H1 (cell line): ENCODE measurements at regions not wholly inside any gene's neighbourhood (a gene's known extent, or its start where the extent isn't known, plus 50 kb on each side); places are given as distances from the start of the nearest gene placed in this dataset.

Experiments used
- CTCF ChIA-PET: fragments of 300-600 bp; sonication (Branson Sonifier 250); formaldehyde crosslinking; loops from one replicate; lab custom pipeline; 2021; ENCODE audit not compliant: partially characterized antibody; lab: Charles Lee
- POLR2A ChIA-PET: fragments of 300-600 bp; sonication (Branson Sonifier 250); formaldehyde crosslinking; loops from one replicate; lab custom pipeline; 2021; ENCODE audit warnings: inconsistent platforms; ENCODE audit not compliant: partially characterized antibody; lab: Charles Lee
- DNase-seq, 2 experiments: peaks; one replicate each; pipeline versions ENCODE4 v3.0.0 to v3.0.0-alpha.2; 2010 to 2022; ENCODE audit warnings: low spot score in 2 of 2, low read depth in 1 of 2, mixed read lengths in 1 of 2
- FAIRE-seq: peaks from 2 replicates; lab custom pipeline; 2011; peaks lifted over from hg19 to GRCh38; lab: Jason Lieb, UNC
- H2AFZ ChIP-seq: 2 replicates; pipeline ENCODE4 v1.8.1; 2012; ENCODE audit warnings: low read length, inconsistent platforms
- H2AK5ac ChIP-seq: 2 replicates; pipeline ENCODE4 v1.6.1; 2013; ENCODE audit warnings: low read depth, low read length
- H2BK120ac ChIP-seq: replicated peaks from 2 replicates; pipeline ENCODE3; 2013; ENCODE audit warnings: low read depth, low read length, inconsistent platforms
- H2BK12ac ChIP-seq: 2 replicates; pipeline ENCODE4 v1.6.1; 2013; ENCODE audit warnings: low read depth, low read length
- H2BK15ac ChIP-seq: 2 replicates; pipeline ENCODE4 v1.6.1; 2013; ENCODE audit warnings: low read length
- H2BK20ac ChIP-seq: 2 replicates; pipeline ENCODE4 v1.6.1; 2013; ENCODE audit warnings: low read length
- H2BK5ac ChIP-seq: 2 replicates; pipeline ENCODE4 v1.6.1; 2013; ENCODE audit warnings: low read depth, low read length
- H3K14ac ChIP-seq: 2 replicates; pipeline ENCODE4 v1.6.1; 2013; ENCODE audit warnings: inconsistent platforms; ENCODE audit not compliant: insufficient read length
- H3K18ac ChIP-seq: 2 replicates; pipeline ENCODE4 v1.6.1; 2013; ENCODE audit warnings: low read length; ENCODE audit errors: extremely low read depth
- H3K23ac ChIP-seq: 2 replicates; pipeline ENCODE4 v1.6.1; 2013; ENCODE audit warnings: inconsistent platforms; ENCODE audit not compliant: insufficient read length
- H3K23me2 ChIP-seq: 2 replicates; pipeline ENCODE4 v1.6.1; 2013; ENCODE audit warnings: low read depth, low read length
- H3K27ac ChIP-seq: 2 replicates; pipeline ENCODE4 v1.6.1; 2011; ENCODE audit warnings: low read depth, low read length, inconsistent platforms
- H3K27me3 ChIP-seq, 4 experiments: replicated peaks in 1 of 4; 1 replicate in 1 of 4; 2 replicates in 3 of 4; pipeline versions ENCODE4 v1.6.1 to v1.8.1; 2011 to 2013; ENCODE audit warnings: low read length in 3 of 4, mild to moderate bottlenecking in 3 of 4, inconsistent platforms in 2 of 4, mixed read lengths in 2 of 4, moderate library complexity in 1 of 4; ENCODE audit not compliant: control insufficient read depth in 3 of 4, insufficient read depth in 3 of 4; ENCODE audit errors: extremely low read depth in 1 of 4
- H3K36me3 ChIP-seq, 4 experiments: 2 replicates each; pipeline versions ENCODE4 v1.6.1 to v1.8.1; 2011 to 2013; ENCODE audit warnings: mild to moderate bottlenecking in 4 of 4, low read length in 3 of 4, moderate library complexity in 2 of 4, control low read depth in 1 of 4, inconsistent platforms in 1 of 4; ENCODE audit not compliant: insufficient read depth in 4 of 4, control insufficient read depth in 2 of 4
- H3K4ac ChIP-seq: replicated peaks from 2 replicates; pipeline ENCODE3; 2013; ENCODE audit warnings: low read length, low read depth, mixed read lengths, inconsistent platforms; ENCODE audit not compliant: insufficient read length
- H3K4me1 ChIP-seq, 4 experiments: replicated peaks in 1 of 4; 1 replicate in 1 of 4; 2 replicates in 3 of 4; pipeline versions ENCODE4 v1.6.1 to v1.8.1; 2011 to 2013; ENCODE audit warnings: low read length in 3 of 4, inconsistent platforms in 2 of 4, mixed read lengths in 1 of 4; ENCODE audit not compliant: insufficient read depth in 4 of 4, control insufficient read depth in 3 of 4
- H3K4me2 ChIP-seq, 2 experiments: 2 replicates each; pipeline versions ENCODE4 v1.6.1 to v1.8.1; 2011 to 2013; ENCODE audit warnings: low read depth in 2 of 2, low read length in 2 of 2, control low read depth in 1 of 2, inconsistent platforms in 1 of 2, mild to moderate bottlenecking in 1 of 2; ENCODE audit not compliant: insufficient read depth in 1 of 2
- H3K4me3 ChIP-seq, 4 experiments: fragments of 200-600, 300-600 bp in 1 of 4; sonication (generic), shearing (Covaris generic), sonication (Bioruptor Twin) in 1 of 4; 2 replicates each; pipeline versions ENCODE4 v1.5.1 to v1.8.1; 2011 to 2016; ENCODE audit warnings: low read length in 4 of 4, low read depth in 3 of 4, control low read depth in 2 of 4, inconsistent platforms in 2 of 4, mild to moderate bottlenecking in 2 of 4, mixed read lengths in 1 of 4, moderate library complexity in 1 of 4; ENCODE audit not compliant: insufficient read depth in 2 of 4; ENCODE audit errors: extremely low read depth in 1 of 4
- H3K56ac ChIP-seq: replicated peaks from 2 replicates; pipeline ENCODE3; 2013; ENCODE audit warnings: low read depth, mild to moderate bottlenecking, mixed read lengths, low read length, inconsistent platforms; ENCODE audit not compliant: insufficient read length
- H3K79me1 ChIP-seq: 2 replicates; pipeline ENCODE4 v1.6.1; 2013; ENCODE audit warnings: low read depth, low read length, control low read depth
- H3K79me2 ChIP-seq, 2 experiments: 2 replicates each; pipeline versions ENCODE4 v1.6.1 to v1.8.1; 2012 to 2013; ENCODE audit warnings: low read length in 2 of 2, mild to moderate bottlenecking in 2 of 2, inconsistent platforms in 1 of 2; ENCODE audit not compliant: insufficient read depth in 2 of 2, control insufficient read depth in 1 of 2
- H3K9ac ChIP-seq, 4 experiments: replicated peaks in 1 of 4; 1 replicate in 1 of 4; 2 replicates in 3 of 4; pipeline versions ENCODE4 v1.6.1 to v1.8.1; 2011 to 2013; ENCODE audit warnings: low read depth in 3 of 4, low read length in 3 of 4, control low read depth in 2 of 4, mild to moderate bottlenecking in 2 of 4, moderate library complexity in 2 of 4, inconsistent platforms in 1 of 4; ENCODE audit errors: extremely low read depth in 1 of 4
- H3K9me3 ChIP-seq, 2 experiments: 2 replicates each; pipeline versions ENCODE4 v1.6.1 to v1.8.1; 2012 to 2013; ENCODE audit warnings: mild to moderate bottlenecking in 2 of 2, moderate library complexity in 2 of 2, control low read depth in 1 of 2, inconsistent platforms in 1 of 2, low read depth in 1 of 2, low read length in 1 of 2, mixed read lengths in 1 of 2; ENCODE audit not compliant: insufficient read depth in 2 of 2
- H4K20me1 ChIP-seq, 2 experiments: replicated peaks in 1 of 2; 2 replicates each; pipeline versions ENCODE3 to v1.8.1; 2011 to 2013; ENCODE audit warnings: inconsistent platforms in 2 of 2, low read length in 2 of 2, mild to moderate bottlenecking in 1 of 2; ENCODE audit not compliant: insufficient read depth in 2 of 2, control insufficient read depth in 1 of 2
- H4K5ac ChIP-seq: 2 replicates; pipeline ENCODE4 v1.6.1; 2013; ENCODE audit warnings: low read length, low read depth, mixed read lengths, inconsistent platforms; ENCODE audit not compliant: insufficient read length
- H4K8ac ChIP-seq: 2 replicates; pipeline ENCODE4 v1.8.0; 2013; ENCODE audit warnings: mild to moderate bottlenecking, moderate library complexity, low read length, inconsistent platforms; ENCODE audit not compliant: insufficient read depth; ENCODE audit errors: extremely low read depth
- H4K91ac ChIP-seq: replicated peaks from 2 replicates; pipeline ENCODE3; 2013; ENCODE audit warnings: low read length, mixed read lengths, inconsistent platforms; ENCODE audit not compliant: insufficient read length
- GABPA ChIP-seq: IDR thresholded peaks from 2 replicates; pipeline ENCODE4 v1.6.1; 2011; ENCODE audit warnings: mild to moderate bottlenecking, low read length, moderate library complexity, borderline replicate concordance; ENCODE audit not compliant: insufficient read depth
- HDAC2 ChIP-seq, 2 experiments: fragments of 300-600 bp in 1 of 2; sonication (generic) in 1 of 2; IDR thresholded peaks; 2 replicates each; pipeline ENCODE4 v1.6.1; 2011 to 2012; ENCODE audit warnings: low read depth in 2 of 2, low read length in 2 of 2, mild to moderate bottlenecking in 2 of 2, moderate library complexity in 2 of 2, borderline replicate concordance in 1 of 2, inconsistent platforms in 1 of 2
- MAFK ChIP-seq: IDR thresholded peaks from 2 replicates; pipeline ENCODE4 v1.6.1; 2012; ENCODE audit warnings: low read depth, mild to moderate bottlenecking, improper control_type of control experiment, low read length
- RNF2 ChIP-seq: fragments of 200-900, 300-1000 bp; sonication (generic); IDR thresholded peaks from 2 replicates; pipeline ENCODE4 v1.7.1; 2016; ENCODE audit warnings: borderline replicate concordance, low read depth, mild to moderate bottlenecking, antibody characterized with exemption, low read length; ENCODE audit not compliant: poor library complexity, severe bottlenecking; ENCODE audit errors: missing control alignments
- SIX5 ChIP-seq: IDR thresholded peaks from 2 replicates; pipeline ENCODE4 v1.6.1; 2011; ENCODE audit warnings: mild to moderate bottlenecking, low read depth, low read length
- SRF ChIP-seq: IDR thresholded peaks from 2 replicates; pipeline ENCODE4 v1.6.1; 2011; ENCODE audit warnings: mild to moderate bottlenecking, low read depth, low read length, moderate library complexity
- TAF7 ChIP-seq: optimal IDR thresholded peaks from 2 replicates; pipeline ENCODE3; 2011; ENCODE audit warnings: low read depth, mild to moderate bottlenecking, inconsistent platforms, low read length, moderate library complexity, borderline replicate concordance
- YY1 ChIP-seq: IDR thresholded peaks from 2 replicates; pipeline ENCODE4 v1.6.1; 2011; ENCODE audit warnings: low read depth, mild to moderate bottlenecking, low read length

- Histone ChIP-seq H3K4ac (no peak overlapping the region), H3K56ac (no peak overlapping the region), H3K9ac (no peak overlapping the region), H3K14ac (no peak overlapping the region), H4K20me1 (no peaks in the 10 kb centered on the region), H2AFZ (no peak overlapping the region), H3K4me3 (no peak overlapping the region), H2BK120ac (no peak overlapping the region), H3K18ac (no peak overlapping the region), H3K4me2 (no peak overlapping the region), H3K23me2 (no peaks in the 10 kb centered on the region), H4K5ac (no peak overlapping the region), H4K8ac (no peak overlapping the region), H3K27me3 (no peaks in the 10 kb centered on the region), H3K9me3 (no peaks in the 10 kb centered on the region), H3K27ac (no peak overlapping the region), H2BK5ac (no peak overlapping the region), H3K23ac (no peak overlapping the region), H3K36me3 (no peaks in the 10 kb centered on the region), H2AK5ac (no peak overlapping the region), H2BK15ac (no peak overlapping the region), H3K79me1 (no peaks in the 10 kb centered on the region), H3K4me1 (no peaks in the 10 kb centered on the region), H2BK12ac (no peak overlapping the region), H3K79me2 (no peaks in the 10 kb centered on the region), H2BK20ac (no peak overlapping the region), H4K91ac (no peak overlapping the region)
- TF ChIP-seq HDAC2 (IDR thresholded peaks at IDR 0.05; ENCODE audit: borderline replicate concordance in 1 of 2, low read depth in 2 of 2, low read length in 2 of 2) (no peak), TAF7 (no peak), SIX5 (no peak), MAFK (no peak), SRF (no peak), GABPA (no peak), YY1 (no peak), RNF2 (no peak)
- CTCF ChIA-PET: no interaction called here
- POLR2A ChIA-PET: no interaction called here
- FAIRE-seq (no peak), DNase-seq (no peak)
These were observed 606.4 kb upstream of the RORB start for GRCh38 chr9:73890685-73891277.
